ENCODE measurements at regions not wholly inside any gene's neighbourhood (a gene's known extent, or its start where the extent isn't known, plus 50 kb on each side); places are given as distances from the start of the nearest gene placed in this dataset.

- TF ChIP-seq, protein P1, sequence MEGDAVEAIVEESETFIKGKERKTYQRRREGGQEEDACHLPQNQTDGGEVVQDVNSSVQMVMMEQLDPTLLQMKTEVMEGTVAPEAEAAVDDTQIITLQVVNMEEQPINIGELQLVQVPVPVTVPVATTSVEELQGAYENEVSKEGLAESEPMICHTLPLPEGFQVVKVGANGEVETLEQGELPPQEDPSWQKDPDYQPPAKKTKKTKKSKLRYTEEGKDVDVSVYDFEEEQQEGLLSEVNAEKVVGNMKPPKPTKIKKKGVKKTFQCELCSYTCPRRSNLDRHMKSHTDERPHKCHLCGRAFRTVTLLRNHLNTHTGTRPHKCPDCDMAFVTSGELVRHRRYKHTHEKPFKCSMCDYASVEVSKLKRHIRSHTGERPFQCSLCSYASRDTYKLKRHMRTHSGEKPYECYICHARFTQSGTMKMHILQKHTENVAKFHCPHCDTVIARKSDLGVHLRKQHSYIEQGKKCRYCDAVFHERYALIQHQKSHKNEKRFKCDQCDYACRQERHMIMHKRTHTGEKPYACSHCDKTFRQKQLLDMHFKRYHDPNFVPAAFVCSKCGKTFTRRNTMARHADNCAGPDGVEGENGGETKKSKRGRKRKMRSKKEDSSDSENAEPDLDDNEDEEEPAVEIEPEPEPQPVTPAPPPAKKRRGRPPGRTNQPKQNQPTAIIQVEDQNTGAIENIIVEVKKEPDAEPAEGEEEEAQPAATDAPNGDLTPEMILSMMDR (IDR thresholded peaks at IDR 0.05), result no peak
- TF ChIP-seq POLR2A (IDR thresholded peaks at IDR 0.05), result no peak
- no peak for DNase-seq
- H3K9me3 ChIP-seq (replicated peaks in 1 of 3), result no peaks in the 10 kb centered on the region
- H3K36me3 ChIP-seq (replicated peaks in 1 of 2), result no peaks in the 10 kb centered on the region
- 60 to 82% (median 76%) methylated on average over 3 of the region's 3 CpGs for WGBS, 4 donors
- intact Hi-C loops (cut with DNase I), result no loop called here
- H3K27ac ChIP-seq, result no peak overlapping the region
- H3K4me1 ChIP-seq (replicated peaks in 1 of 2), result no peaks in the 10 kb centered on the region
- H3K27me3 ChIP-seq, result no peaks in the 10 kb centered on the region
- no peak overlapping the region for H3K4me3 ChIP-seq
Measured at GRCh38 chr6:102300350-102300749, 906.8 kb downstream of the GRIK2 start.

DNA sequence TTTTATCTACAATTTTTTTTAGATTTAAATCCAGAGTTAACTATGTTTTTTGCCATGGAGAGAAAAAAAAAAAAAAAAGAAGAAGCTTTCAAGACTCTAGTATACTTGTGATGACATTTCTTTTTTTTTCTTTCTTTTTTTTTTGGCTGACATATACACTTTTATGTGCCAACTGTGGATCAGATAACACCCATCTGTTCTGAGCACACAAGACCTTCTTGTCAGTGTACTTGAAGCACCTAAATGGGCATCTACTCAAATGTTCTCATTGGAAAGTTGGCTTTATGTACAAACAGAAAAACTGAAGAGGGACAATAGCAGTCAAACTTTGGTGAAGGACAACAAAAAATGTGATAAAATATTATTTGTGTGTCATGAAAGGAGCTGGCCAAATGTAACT, 904.5 kb downstream of the GRIK2 start:
- H3K27ac ChIP-seq, result no peak overlapping the region
- no peak for DNase-seq
- no peaks in the 10 kb centered on the region for H3K4me1 ChIP-seq (replicated peaks in 1 of 2)
- TF ChIP-seq POLR2A (IDR thresholded peaks at IDR 0.05), result no peak
- TF ChIP-seq, protein P1 (IDR thresholded peaks at IDR 0.05), result no peak
- no peaks in the 10 kb centered on the region for H3K36me3 ChIP-seq (replicated peaks in 1 of 2)
- intact Hi-C loops (cut with DNase I), result no loop called here
- no peaks in the 10 kb centered on the region for H3K9me3 ChIP-seq (replicated peaks in 1 of 3)
- no peak overlapping the region for H3K4me3 ChIP-seq
- H3K27me3 ChIP-seq, result no peaks in the 10 kb centered on the region

Small RNA genes lying in the stretch of these regions (small RNA-seq; reads per million reads assigned to genes)
- gene RF00438, result 0 reads per million in 2 donors
